ENCODE measurements at regions not wholly inside any gene's neighbourhood (a gene's known extent, or its start where the extent isn't known, plus 50 kb on each side); places are given as distances from the start of the nearest gene placed in this dataset.

DNA sequence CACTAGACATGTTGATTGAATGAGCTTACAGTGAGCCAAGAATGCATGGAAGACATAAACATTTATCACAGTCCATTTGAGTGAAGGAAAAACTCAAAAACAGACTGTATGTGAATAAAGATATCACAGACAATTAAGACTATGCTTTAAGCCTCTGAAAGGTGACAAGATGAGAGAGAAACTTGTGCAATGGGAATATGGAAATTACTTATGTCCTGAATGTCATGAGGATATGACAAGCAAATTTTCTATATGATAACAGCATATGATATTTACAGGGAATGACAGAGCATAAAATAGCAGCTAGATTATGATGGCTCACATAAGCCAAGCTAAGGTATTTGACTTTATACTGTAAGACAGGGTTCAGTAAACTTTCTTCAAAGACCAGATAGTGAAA, 1153.1 kb upstream of the USP15 start:
- TF ChIP-seq, protein P1, sequence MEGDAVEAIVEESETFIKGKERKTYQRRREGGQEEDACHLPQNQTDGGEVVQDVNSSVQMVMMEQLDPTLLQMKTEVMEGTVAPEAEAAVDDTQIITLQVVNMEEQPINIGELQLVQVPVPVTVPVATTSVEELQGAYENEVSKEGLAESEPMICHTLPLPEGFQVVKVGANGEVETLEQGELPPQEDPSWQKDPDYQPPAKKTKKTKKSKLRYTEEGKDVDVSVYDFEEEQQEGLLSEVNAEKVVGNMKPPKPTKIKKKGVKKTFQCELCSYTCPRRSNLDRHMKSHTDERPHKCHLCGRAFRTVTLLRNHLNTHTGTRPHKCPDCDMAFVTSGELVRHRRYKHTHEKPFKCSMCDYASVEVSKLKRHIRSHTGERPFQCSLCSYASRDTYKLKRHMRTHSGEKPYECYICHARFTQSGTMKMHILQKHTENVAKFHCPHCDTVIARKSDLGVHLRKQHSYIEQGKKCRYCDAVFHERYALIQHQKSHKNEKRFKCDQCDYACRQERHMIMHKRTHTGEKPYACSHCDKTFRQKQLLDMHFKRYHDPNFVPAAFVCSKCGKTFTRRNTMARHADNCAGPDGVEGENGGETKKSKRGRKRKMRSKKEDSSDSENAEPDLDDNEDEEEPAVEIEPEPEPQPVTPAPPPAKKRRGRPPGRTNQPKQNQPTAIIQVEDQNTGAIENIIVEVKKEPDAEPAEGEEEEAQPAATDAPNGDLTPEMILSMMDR (IDR thresholded peaks at IDR 0.05; ENCODE audit: insufficient read depth, low read length) = no peak
- no peak for TF ChIP-seq POLR2AphosphoS5 (IDR thresholded peaks at IDR 0.05; ENCODE audit: low read depth)
- TF ChIP-seq, protein P2, sequence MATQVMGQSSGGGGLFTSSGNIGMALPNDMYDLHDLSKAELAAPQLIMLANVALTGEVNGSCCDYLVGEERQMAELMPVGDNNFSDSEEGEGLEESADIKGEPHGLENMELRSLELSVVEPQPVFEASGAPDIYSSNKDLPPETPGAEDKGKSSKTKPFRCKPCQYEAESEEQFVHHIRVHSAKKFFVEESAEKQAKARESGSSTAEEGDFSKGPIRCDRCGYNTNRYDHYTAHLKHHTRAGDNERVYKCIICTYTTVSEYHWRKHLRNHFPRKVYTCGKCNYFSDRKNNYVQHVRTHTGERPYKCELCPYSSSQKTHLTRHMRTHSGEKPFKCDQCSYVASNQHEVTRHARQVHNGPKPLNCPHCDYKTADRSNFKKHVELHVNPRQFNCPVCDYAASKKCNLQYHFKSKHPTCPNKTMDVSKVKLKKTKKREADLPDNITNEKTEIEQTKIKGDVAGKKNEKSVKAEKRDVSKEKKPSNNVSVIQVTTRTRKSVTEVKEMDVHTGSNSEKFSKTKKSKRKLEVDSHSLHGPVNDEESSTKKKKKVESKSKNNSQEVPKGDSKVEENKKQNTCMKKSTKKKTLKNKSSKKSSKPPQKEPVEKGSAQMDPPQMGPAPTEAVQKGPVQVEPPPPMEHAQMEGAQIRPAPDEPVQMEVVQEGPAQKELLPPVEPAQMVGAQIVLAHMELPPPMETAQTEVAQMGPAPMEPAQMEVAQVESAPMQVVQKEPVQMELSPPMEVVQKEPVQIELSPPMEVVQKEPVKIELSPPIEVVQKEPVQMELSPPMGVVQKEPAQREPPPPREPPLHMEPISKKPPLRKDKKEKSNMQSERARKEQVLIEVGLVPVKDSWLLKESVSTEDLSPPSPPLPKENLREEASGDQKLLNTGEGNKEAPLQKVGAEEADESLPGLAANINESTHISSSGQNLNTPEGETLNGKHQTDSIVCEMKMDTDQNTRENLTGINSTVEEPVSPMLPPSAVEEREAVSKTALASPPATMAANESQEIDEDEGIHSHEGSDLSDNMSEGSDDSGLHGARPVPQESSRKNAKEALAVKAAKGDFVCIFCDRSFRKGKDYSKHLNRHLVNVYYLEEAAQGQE (IDR thresholded peaks at IDR 0.05; ENCODE audit: insufficient replicate concordance, low read depth) = no peak
- TF ChIP-seq SPI1 (IDR thresholded peaks at IDR 0.05; ENCODE audit: borderline replicate concordance, low read depth) = no peak
- no peak for TF ChIP-seq GABPA (IDR thresholded peaks at IDR 0.05; ENCODE audit: low read depth)
